ENCODE measurements at regions not wholly inside any gene's neighbourhood (a gene's known extent, or its start where the extent isn't known, plus 50 kb on each side); places are given as distances from the start of the nearest gene placed in this dataset.

GRCh38 chr2:204331988-204332387 lies 213.3 kb upstream of the PARD3B start:
- no peak for DNase-seq

- DNase-seq, result no peak
Observed at GRCh38 chr2:204332706-204333105, 212.6 kb upstream of the PARD3B start.

GRCh38 chr2:204333861-204334260 lies 211.4 kb upstream of the PARD3B start:
- DNase-seq, result no peak

GRCh38 chr2:204335451-204336058 lies 209.7 kb upstream of the PARD3B start:
- no peak for DNase-seq

- no peak for DNase-seq
Observed at GRCh38 chr2:204336153-204336744, 209.0 kb upstream of the PARD3B start.

GRCh38 chr2:204337638-204338037 lies 207.6 kb upstream of the PARD3B start:
- DNase-seq, result no peak

GRCh38 chr2:204339212-204339715 lies 206.0 kb upstream of the PARD3B start:
- no peak for DNase-seq

- DNase-seq, result no peak
Observed at GRCh38 chr2:204340511-204340910, 204.8 kb upstream of the PARD3B start.

- DNase-seq, result no peak
Observed at GRCh38 chr2:204341887-204342276, 203.4 kb upstream of the PARD3B start.

GRCh38 chr2:204343685-204344084 lies 201.6 kb upstream of the PARD3B start:
- DNase-seq, result no peak

- no peak for DNase-seq
Observed at GRCh38 chr2:204344119-204344518, 201.2 kb upstream of the PARD3B start.

GRCh38 chr2:204346906-204347305 lies 198.4 kb upstream of the PARD3B start:
- DNase-seq, result no peak

GRCh38 chr2:204353823-204354222 lies 191.5 kb upstream of the PARD3B start:
- no peak for DNase-seq

- no peak for DNase-seq
Observed at GRCh38 chr2:204354442-204354856, 190.8 kb upstream of the PARD3B start.

- no peak for DNase-seq
Observed at GRCh38 chr2:204355688-204356087, 189.6 kb upstream of the PARD3B start.

GRCh38 chr2:204356151-204356641 lies 189.1 kb upstream of the PARD3B start:
- DNase-seq, result no peak

GRCh38 chr2:204357286-204357685 lies 188.0 kb upstream of the PARD3B start:
- DNase-seq, result no peak

- no peak for DNase-seq
Observed at GRCh38 chr2:204359076-204359475, 186.2 kb upstream of the PARD3B start.

GRCh38 chr2:204360218-204361007 lies 184.9 kb upstream of the PARD3B start:
- no peak for DNase-seq

- DNase-seq, result no peak
Observed at GRCh38 chr2:204361738-204362137, 183.5 kb upstream of the PARD3B start.

GRCh38 chr2:204362581-204362980 lies 182.7 kb upstream of the PARD3B start:
- no peak for DNase-seq

GRCh38 chr2:204363513-204363912 lies 181.8 kb upstream of the PARD3B start:
- DNase-seq, result no peak

GRCh38 chr2:204364860-204365535 lies 180.3 kb upstream of the PARD3B start:
- DNase-seq, result no peak

Measured in NK-92 treated with Interleukin-12 subunit alpha and Interleukin-12 subunit beta, amount 100 ng/mL, for 24 hours (cell line).